HepG2 (cell line): ENCODE measurements at regions not wholly inside any gene's neighbourhood (a gene's known extent, or its start where the extent isn't known, plus 50 kb on each side); places are given as distances from the start of the nearest gene placed in this dataset.

Source experiments
- AKNA ChIP-seq: sonication (generic); formaldehyde crosslinking; IDR thresholded peaks from 2 replicates; pipeline ENCODE4 v1.4.0; 2020; ENCODE audit warnings: missing genetic modification reagents, borderline replicate concordance
- FOXP4 ChIP-seq: sonication (generic); formaldehyde crosslinking; IDR thresholded peaks from 2 replicates; pipeline ENCODE4 v1.4.0; 2020; ENCODE audit warnings: missing genetic modification reagents
- ZHX1 ChIP-seq: sonication (generic); formaldehyde crosslinking; IDR thresholded peaks from 2 replicates; pipeline ENCODE4 v1.8.1; 2022; ENCODE audit warnings: low read depth, mild to moderate bottlenecking, missing genetic modification reagents
- ZNF3 ChIP-seq: IDR thresholded peaks from 2 replicates; pipeline ENCODE4 v1.7.0; 2017; ENCODE audit warnings: inconsistent platforms
- ZNF407 ChIP-seq: sonication (generic); formaldehyde crosslinking; IDR thresholded peaks from one replicate; pipeline ENCODE4 v1.5.1; 2020; ENCODE audit warnings: mild to moderate bottlenecking, missing genetic modification reagents; ENCODE audit errors: not compliant biosample characterization

- TF ChIP-seq ZNF407 (CRISPR knock-in tag) = no peak
- no peak for TF ChIP-seq AKNA (CRISPR knock-in tag)
- TF ChIP-seq ZNF3 = no peak
- no peak for TF ChIP-seq ZHX1
- no peak for TF ChIP-seq FOXP4 (CRISPR knock-in tag)
- TF ChIP-seq, all 625 proteins: peak for 0
Measured at GRCh38 chrX:122500556-122500955, 683.5 kb upstream of the GRIA3 start (continued).
